ENCODE measurements at regions not wholly inside any gene's neighbourhood (a gene's known extent, or its start where the extent isn't known, plus 50 kb on each side); places are given as distances from the start of the nearest gene placed in this dataset.

- DNase-seq (ENCODE audit: low read depth, low spot score), result no peak
These were observed 136.9 kb downstream of the SCARB1 start for GRCh38 chr12:124726596-124727263.

- DNase-seq (ENCODE audit: low read depth, low spot score), result no peak
These were observed 137.9 kb downstream of the SCARB1 start for GRCh38 chr12:124725597-124726237.

GRCh38 chr12:124725099-124725498 lies 138.6 kb downstream of the SCARB1 start:
- no peak for DNase-seq (ENCODE audit: low read depth, low spot score)

- DNase-seq (ENCODE audit: low read depth, low spot score), result no peak
These were observed 140.8 kb downstream of the SCARB1 start for GRCh38 chr12:124722878-124723277.

GRCh38 chr12:124721501-124722162 lies 142.0 kb downstream of the SCARB1 start:
- DNase-seq (ENCODE audit: low read depth, low spot score), result no peak

- DNase-seq (ENCODE audit: low read depth, low spot score), result no peak
These were observed 142.8 kb downstream of the SCARB1 start for GRCh38 chr12:124720681-124721500.

GRCh38 chr12:124720004-124720680 lies 143.5 kb downstream of the SCARB1 start:
- no peak for DNase-seq (ENCODE audit: low read depth, low spot score)

- DNase-seq (ENCODE audit: low read depth, low spot score), result no peak
These were observed 144.4 kb downstream of the SCARB1 start for GRCh38 chr12:124719231-124719630.

- no peak for DNase-seq (ENCODE audit: low read depth, low spot score)
These were observed 145.2 kb downstream of the SCARB1 start for GRCh38 chr12:124718458-124718857.

- no peak for DNase-seq (ENCODE audit: low read depth, low spot score)
These were observed 145.6 kb downstream of the SCARB1 start for GRCh38 chr12:124718036-124718435.

GRCh38 chr12:124717318-124717717 lies 146.3 kb downstream of the SCARB1 start:
- DNase-seq (ENCODE audit: low read depth, low spot score), result no peak

GRCh38 chr12:124716208-124717130 lies 147.2 kb downstream of the SCARB1 start:
- no peak for DNase-seq (ENCODE audit: low read depth, low spot score)

- no peak for DNase-seq (ENCODE audit: low read depth, low spot score)
These were observed 147.9 kb upstream of the NCOR2 start for GRCh38 chr12:124715121-124715990.

GRCh38 chr12:124713436-124714082 lies 146.1 kb upstream of the NCOR2 start:
- DNase-seq (ENCODE audit: low read depth, low spot score), result peak; percentile 34

GRCh38 chr12:124713041-124713435 lies 145.6 kb upstream of the NCOR2 start:
- no peak for DNase-seq (ENCODE audit: low read depth, low spot score)

GRCh38 chr12:124711344-124711743 lies 143.9 kb upstream of the NCOR2 start:
- DNase-seq (ENCODE audit: low read depth, low spot score), result no peak

- no peak for DNase-seq (ENCODE audit: low read depth, low spot score)
These were observed 142.6 kb upstream of the NCOR2 start for GRCh38 chr12:124709722-124710687.

GRCh38 chr12:124707316-124707715 lies 139.9 kb upstream of the NCOR2 start:
- DNase-seq (ENCODE audit: low read depth, low spot score), result no peak
